Thymus (tissue), 11 donors: ENCODE measurements at regions not wholly inside any gene's neighbourhood (a gene's known extent, or its start where the extent isn't known, plus 50 kb on each side); places are given as distances from the start of the nearest gene placed in this dataset.
"Not testable (repeated sequence)": the region's sequence is repeated elsewhere in the genome, so short reads cannot be mapped to it uniquely, and the experiment has no call there.

Source experiments
- DNase-seq, 9 donors: peaks; one replicate each; pipeline ENCODE4 v3.0.0-alpha.2; 2013; ENCODE audit warnings: low spot score in 9 of 9, low read depth in 6 of 9, missing footprints in 1 of 9
- H3K27ac ChIP-seq, 2 donors: one replicate each; pipeline ENCODE4 v1.5.1; 2013; ENCODE audit warnings: control low read depth in 1 of 2, low read depth in 1 of 2, low read length in 1 of 2, mild to moderate bottlenecking in 1 of 2, moderate library complexity in 1 of 2
- H3K27me3 ChIP-seq, 2 donors: one replicate each; pipeline ENCODE4 v1.5.1; 2013; ENCODE audit warnings: low read length in 1 of 2; ENCODE audit not compliant: control insufficient read depth in 2 of 2, insufficient read depth in 1 of 2
- H3K36me3 ChIP-seq, 2 donors: one replicate each; pipeline ENCODE4 v1.5.1; 2013; ENCODE audit warnings: low read length in 1 of 2, mild to moderate bottlenecking in 1 of 2, moderate library complexity in 1 of 2; ENCODE audit not compliant: control insufficient read depth in 2 of 2, insufficient read depth in 2 of 2
- H3K4me1 ChIP-seq, 2 donors: one replicate each; pipeline ENCODE4 v1.5.1; 2013; ENCODE audit warnings: low read length in 2 of 2; ENCODE audit not compliant: control insufficient read depth in 2 of 2, insufficient read depth in 2 of 2
- H3K4me3 ChIP-seq, 2 donors: one replicate each; pipeline ENCODE4 v1.5.1; 2013; ENCODE audit warnings: low read length in 2 of 2, control low read depth in 1 of 2, mild to moderate bottlenecking in 1 of 2
- H3K9me3 ChIP-seq, 2 donors: one replicate each; pipeline ENCODE4 v1.5.1; 2013; ENCODE audit warnings: low read length in 1 of 2, mild to moderate bottlenecking in 1 of 2; ENCODE audit not compliant: control insufficient read depth in 2 of 2, insufficient read depth in 1 of 2
- WGBS: extraction: QIAGEN DNeasy Blood & Tissue Kit; methylation state at CpG from one replicate; pipeline ENCODE4 v1.1.7; 2013; 5-methylcytosine and 5-hydroxymethylcytosine counted together
- donor health status: healthy.

DNA sequence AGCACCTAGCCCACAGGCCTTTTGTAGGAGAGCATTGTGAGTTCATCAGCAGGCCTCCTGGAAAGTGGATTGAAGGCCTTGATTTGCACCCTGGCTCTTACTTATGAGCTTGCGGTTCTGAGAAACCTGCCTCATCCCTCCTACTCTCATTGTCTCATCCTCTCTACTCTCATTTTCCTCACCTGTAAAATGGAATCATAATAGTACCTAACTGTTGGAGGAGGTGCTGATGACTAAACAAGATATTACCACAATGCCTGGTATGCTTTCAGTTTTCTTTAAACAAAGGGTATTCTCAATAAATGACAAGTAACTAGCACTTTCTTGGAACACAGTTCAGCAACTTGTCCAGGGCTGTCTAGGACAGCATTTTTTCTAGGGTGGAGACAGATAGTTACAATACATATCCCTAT, 243.1 kb upstream of the MAF start:
- H3K27me3 ChIP-seq: no peaks in the 10 kb centered on the region
- no peaks in the 10 kb centered on the region for H3K36me3 ChIP-seq
- peaks cover 26 to 45% of the 10 kb centered on the region in 2 donors for H3K4me1 ChIP-seq
- H3K27ac ChIP-seq: no peak overlapping the region
- no peak for DNase-seq
- 51% methylated on average over 1 of the region's 1 CpG for WGBS
- H3K4me3 ChIP-seq: no peak overlapping the region
- peaks cover 0 to 4% of the 10 kb centered on the region in 2 donors for H3K9me3 ChIP-seq

GRCh38 chr16:79843145-79843544, 242.6 kb upstream of the MAF start:
- Histone ChIP-seq H3K4me3 (no peak overlapping the region), H3K36me3 (no peaks in the 10 kb centered on the region), H3K27me3 (no peaks in the 10 kb centered on the region), H3K4me1 (peaks cover 26 to 41% of the 10 kb centered on the region in 2 donors), H3K9me3 (peaks cover 0 to 2% of the 10 kb centered on the region in 2 donors), H3K27ac (no peak overlapping the region)
- no peak for DNase-seq
- 98% methylated on average over 5 of the region's 5 CpGs for WGBS

GRCh38 chr16:79842197-79842596, 241.7 kb upstream of the MAF start:
- Histone ChIP-seq H3K9me3 (peaks cover 0 to 2% of the 10 kb centered on the region in 2 donors), H3K4me1 (peaks cover 21 to 37% of the 10 kb centered on the region in 2 donors), H3K4me3 (no peak overlapping the region), H3K27ac (no peak overlapping the region), H3K27me3 (no peaks in the 10 kb centered on the region), H3K36me3 (no peaks in the 10 kb centered on the region)
- WGBS: 88% methylated on average over 7 of the region's 7 CpGs
- no peak for DNase-seq

- H3K27me3 ChIP-seq: no peaks in the 10 kb centered on the region
- no peaks in the 10 kb centered on the region for H3K36me3 ChIP-seq
- H3K27ac ChIP-seq: no peak overlapping the region
- H3K4me1 ChIP-seq: peaks cover 6 to 13% of the 10 kb centered on the region in 2 donors
- peaks cover 0 to 2% of the 10 kb centered on the region in 2 donors for H3K9me3 ChIP-seq
- WGBS: 97% methylated on average over 14 of the region's 14 CpGs
- H3K4me3 ChIP-seq: no peak overlapping the region
- DNase-seq: no peak
These were observed 239.2 kb upstream of the MAF start for GRCh38 chr16:79839466-79840341.

DNA sequence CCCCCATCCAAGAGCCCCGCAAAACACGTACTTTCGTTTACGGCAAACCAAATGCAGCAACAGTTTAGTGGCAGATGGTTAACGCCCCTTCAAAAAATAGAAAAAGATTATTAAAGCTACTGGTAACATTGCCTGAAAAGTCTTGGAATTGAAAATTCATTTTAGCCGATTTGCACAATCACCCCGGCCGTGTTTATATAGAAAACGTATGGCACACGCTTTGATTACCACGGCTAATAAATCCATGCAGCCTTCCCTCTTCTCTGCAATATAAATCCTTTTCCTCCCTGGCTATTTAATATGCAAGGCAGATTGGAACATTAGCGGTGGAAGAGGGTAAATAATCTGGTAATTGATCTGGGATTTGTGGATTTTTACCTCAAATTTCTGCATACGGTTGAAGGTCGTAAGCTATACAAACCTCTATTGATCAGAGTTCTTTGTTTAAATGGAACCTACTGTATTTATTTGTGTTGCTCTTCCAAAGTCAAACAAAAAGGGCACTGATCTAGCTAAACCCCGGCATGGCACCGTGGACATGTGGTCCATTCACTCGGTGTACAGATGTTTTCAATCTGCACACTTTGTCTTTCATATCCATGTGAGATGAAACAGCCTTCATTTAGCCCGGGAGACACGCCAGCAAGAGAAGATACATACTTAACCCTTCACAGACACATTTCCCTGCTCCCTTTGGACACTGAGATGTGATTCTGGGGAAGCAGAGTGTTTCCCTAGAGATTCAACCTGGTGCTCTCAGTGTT, 238.1 kb upstream of the MAF start:
- Histone ChIP-seq H3K4me3 (no peak overlapping the region), H3K27me3 (no peaks in the 10 kb centered on the region), H3K27ac (no peak overlapping the region), H3K36me3 (no peaks in the 10 kb centered on the region), H3K4me1 (peaks cover 0 to 4% of the 10 kb centered on the region in 2 donors), H3K9me3 (peaks cover 0 to 2% of the 10 kb centered on the region in 2 donors)
- 96% methylated on average over 19 of the region's 19 CpGs for WGBS
- DNase-seq: no peak

DNA sequence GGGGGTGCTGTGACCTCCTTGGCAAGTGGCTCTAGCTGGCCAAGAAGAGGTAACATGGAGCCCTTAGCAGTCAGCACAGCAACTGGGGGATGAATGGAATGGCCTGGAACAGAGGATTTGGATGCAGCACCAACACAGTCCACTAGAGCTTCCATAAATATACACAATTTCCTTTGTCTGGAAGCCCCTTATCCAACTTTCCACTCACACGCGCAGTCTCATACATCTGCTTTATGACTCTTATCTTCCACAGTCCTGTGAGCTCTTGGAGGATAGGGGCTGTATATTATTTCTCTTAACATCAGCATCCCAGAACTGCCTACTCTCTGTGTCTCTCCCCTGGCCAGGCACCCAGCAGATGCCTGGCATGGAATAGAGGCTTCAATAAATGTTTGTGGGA, 235.6 kb upstream of the MAF start:
- WGBS: 100% methylated on average over 2 of the region's 2 CpGs
- H3K27me3 ChIP-seq: no peaks in the 10 kb centered on the region
- H3K27ac ChIP-seq: no peak overlapping the region
- no peaks in the 10 kb centered on the region for H3K4me1 ChIP-seq
- H3K36me3 ChIP-seq: no peaks in the 10 kb centered on the region
- H3K9me3 ChIP-seq: no peaks in the 10 kb centered on the region
- no peak for DNase-seq
- H3K4me3 ChIP-seq: no peak overlapping the region

DNA sequence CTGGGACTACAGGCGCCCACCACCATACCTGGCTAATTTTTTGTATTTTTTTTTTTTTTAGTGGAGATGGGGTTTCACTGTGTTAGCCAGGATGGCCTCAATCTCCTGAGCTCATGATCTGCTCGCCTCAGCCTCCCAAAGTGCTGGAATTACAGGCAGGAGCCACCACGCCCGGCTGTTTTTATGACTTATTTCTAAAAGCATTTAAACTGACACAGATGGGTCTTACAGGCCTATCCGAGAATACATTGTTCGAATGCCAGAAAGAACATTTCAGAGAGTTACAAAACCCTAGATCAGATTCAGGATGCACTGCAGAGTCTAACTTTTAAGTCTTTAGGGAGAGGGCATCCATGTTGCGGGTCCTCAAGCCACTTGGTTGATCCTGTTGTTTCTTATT, 234.7 kb upstream of the MAF start:
- Histone ChIP-seq H3K36me3 (no peaks in the 10 kb centered on the region), H3K4me3 (no peak overlapping the region), H3K27me3 (no peaks in the 10 kb centered on the region), H3K4me1 (no peaks in the 10 kb centered on the region), H3K27ac (no peak overlapping the region), H3K9me3 (no peaks in the 10 kb centered on the region)
- DNase-seq: no peak
- WGBS: 97% methylated on average over 7 of the region's 7 CpGs

DNA sequence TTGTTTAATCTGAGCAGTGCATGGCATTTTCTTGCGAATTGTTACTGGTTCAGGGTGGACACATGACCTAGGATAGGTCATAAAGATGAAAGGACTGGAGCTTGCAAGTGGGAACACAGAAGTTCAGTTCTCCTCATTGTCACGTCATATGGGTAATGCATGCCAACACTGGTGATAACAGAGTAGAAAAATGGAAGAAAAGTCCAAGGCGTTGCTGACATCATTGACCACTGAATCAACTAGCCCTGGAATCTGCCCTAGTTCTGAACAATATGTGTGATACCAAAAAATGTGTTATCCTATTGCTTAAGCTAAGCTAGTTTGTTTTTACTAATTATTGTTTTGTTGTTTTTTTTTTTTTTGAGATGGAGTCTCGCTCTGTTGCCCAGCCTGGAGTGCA, 234.2 kb upstream of the MAF start:
- no peak for DNase-seq
- H3K4me3 ChIP-seq: no peak overlapping the region
- H3K4me1 ChIP-seq: no peaks in the 10 kb centered on the region
- H3K27me3 ChIP-seq: no peaks in the 10 kb centered on the region
- H3K36me3 ChIP-seq: no peaks in the 10 kb centered on the region
- no peak overlapping the region for H3K27ac ChIP-seq
- WGBS: 98% methylated on average over 4 of the region's 4 CpGs
- no peaks in the 10 kb centered on the region for H3K9me3 ChIP-seq

- not testable (repeated sequence) for H3K4me1 ChIP-seq, H3K9me3 ChIP-seq, H3K27me3 ChIP-seq, H3K27ac ChIP-seq, DNase-seq, H3K4me3 ChIP-seq, H3K36me3 ChIP-seq
These were observed 233.5 kb upstream of the MAF start for GRCh38 chr16:79834003-79834402.
